ENCODE measurements at regions not wholly inside any gene's neighbourhood (a gene's known extent, or its start where the extent isn't known, plus 50 kb on each side); places are given as distances from the start of the nearest gene placed in this dataset.

DNA sequence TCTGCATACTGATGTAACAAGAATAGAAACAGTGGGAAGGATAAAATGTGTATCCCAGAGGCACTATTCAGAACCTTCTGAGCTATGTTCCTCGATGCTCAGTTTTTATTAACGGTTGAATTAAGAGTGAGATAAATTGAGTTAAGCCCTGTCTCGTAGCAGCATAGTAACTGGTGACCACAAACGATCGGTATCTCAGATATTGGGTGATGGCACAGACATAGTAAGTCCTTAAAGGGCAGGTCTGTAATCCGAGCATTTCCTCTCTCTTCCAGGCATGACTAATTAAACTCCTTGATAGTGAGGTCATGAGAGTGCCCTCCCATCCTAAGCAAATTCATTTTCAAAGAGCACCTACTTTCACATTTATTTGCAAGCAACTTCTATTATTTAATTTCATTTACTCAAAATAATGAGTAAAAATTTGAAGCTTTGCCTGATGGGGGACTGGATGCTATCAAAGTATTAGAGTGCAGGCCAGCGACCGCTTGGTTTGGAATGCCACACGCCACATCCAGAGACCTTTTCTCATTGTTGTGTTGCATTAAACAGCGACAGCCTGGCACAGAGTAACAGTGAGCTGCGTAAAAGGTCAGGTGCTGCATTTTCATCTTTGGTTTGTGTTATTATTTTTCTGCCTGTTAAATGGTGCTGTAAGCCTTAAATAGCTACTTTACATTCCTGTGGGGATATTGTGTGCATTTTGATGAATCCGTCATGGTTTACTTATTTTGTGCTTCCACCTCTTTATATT is 101.9 kb downstream of the PCDH7 start:
- TF ChIP-seq YY1 (IDR thresholded peaks at IDR 0.05; ENCODE audit: insufficient read depth, insufficient read length) (no peak), ZNF274 (IDR thresholded peaks at IDR 0.05; ENCODE audit: low read depth, low read length) (no peak), SUZ12 (IDR thresholded peaks at IDR 0.05; ENCODE audit: extremely low read depth, insufficient read depth, insufficient read length) (no peak)

Measured in NT2/D1 (cell line).